ENCODE measurements at regions not wholly inside any gene's neighbourhood (a gene's known extent, or its start where the extent isn't known, plus 50 kb on each side); places are given as distances from the start of the nearest gene placed in this dataset.
A peak's percentile ranks its signal among the peaks of the same experiment; 100 is the strongest.

GRCh38 chr12:94089891-94090290 lies 58.5 kb upstream of the PLXNC1 start:
- H3K4me3 ChIP-seq: no peak overlapping the region
- TF ChIP-seq, protein P1, sequence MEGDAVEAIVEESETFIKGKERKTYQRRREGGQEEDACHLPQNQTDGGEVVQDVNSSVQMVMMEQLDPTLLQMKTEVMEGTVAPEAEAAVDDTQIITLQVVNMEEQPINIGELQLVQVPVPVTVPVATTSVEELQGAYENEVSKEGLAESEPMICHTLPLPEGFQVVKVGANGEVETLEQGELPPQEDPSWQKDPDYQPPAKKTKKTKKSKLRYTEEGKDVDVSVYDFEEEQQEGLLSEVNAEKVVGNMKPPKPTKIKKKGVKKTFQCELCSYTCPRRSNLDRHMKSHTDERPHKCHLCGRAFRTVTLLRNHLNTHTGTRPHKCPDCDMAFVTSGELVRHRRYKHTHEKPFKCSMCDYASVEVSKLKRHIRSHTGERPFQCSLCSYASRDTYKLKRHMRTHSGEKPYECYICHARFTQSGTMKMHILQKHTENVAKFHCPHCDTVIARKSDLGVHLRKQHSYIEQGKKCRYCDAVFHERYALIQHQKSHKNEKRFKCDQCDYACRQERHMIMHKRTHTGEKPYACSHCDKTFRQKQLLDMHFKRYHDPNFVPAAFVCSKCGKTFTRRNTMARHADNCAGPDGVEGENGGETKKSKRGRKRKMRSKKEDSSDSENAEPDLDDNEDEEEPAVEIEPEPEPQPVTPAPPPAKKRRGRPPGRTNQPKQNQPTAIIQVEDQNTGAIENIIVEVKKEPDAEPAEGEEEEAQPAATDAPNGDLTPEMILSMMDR (IDR thresholded peaks at IDR 0.05): no peak
- H3K9me3 ChIP-seq: no peaks in the 10 kb centered on the region
- no peaks in the 10 kb centered on the region for H3K27me3 ChIP-seq
- DNase-seq: no peak
- peaks cover 0 to 3% (median 0%) of the 10 kb centered on the region in 4 donors for H3K4me1 ChIP-seq
- intact Hi-C loops (cut with DNase I; ENCODE audit: low total_unique reads): loop anchor here (5.0 kb wide), 1 partner anchor 328 kb away; no protein-coding TSS in a partner anchor
- H3K36me3 ChIP-seq: no peaks in the 10 kb centered on the region
- H3K27ac ChIP-seq: no peak overlapping the region

DNA sequence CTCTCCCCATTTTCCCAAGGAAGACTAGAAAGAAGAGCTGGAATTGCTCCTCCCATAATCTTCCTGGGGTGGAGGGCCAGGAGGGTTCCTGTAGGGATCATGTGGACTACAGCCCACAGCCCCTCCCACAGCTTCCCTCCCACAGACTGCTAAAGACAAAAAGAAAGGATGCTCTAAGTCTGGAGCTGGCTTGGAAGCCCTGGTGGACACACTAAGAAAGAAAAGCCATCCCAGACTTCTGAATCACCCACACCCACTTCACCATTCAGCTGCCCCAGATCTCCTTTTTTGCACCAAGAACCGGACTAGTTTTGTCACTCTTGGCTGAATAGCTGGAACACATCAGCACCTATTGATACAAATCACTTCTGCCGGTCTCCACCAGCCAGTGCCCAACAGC lies 56.8 kb upstream of the PLXNC1 start:
- Histone ChIP-seq H3K9me3 (no peaks in the 10 kb centered on the region), H3K27me3 (no peaks in the 10 kb centered on the region), H3K27ac (no peak overlapping the region), H3K4me1 (peaks cover 0 to 3% (median 0%) of the 10 kb centered on the region in 4 donors), H3K4me3 (no peak overlapping the region), H3K36me3 (no peaks in the 10 kb centered on the region)
- DNase-seq: no peak
- TF ChIP-seq, protein P1 (IDR thresholded peaks at IDR 0.05): no peak
- intact Hi-C loops (cut with DNase I; ENCODE audit: low total_unique reads): no loop called here

DNA sequence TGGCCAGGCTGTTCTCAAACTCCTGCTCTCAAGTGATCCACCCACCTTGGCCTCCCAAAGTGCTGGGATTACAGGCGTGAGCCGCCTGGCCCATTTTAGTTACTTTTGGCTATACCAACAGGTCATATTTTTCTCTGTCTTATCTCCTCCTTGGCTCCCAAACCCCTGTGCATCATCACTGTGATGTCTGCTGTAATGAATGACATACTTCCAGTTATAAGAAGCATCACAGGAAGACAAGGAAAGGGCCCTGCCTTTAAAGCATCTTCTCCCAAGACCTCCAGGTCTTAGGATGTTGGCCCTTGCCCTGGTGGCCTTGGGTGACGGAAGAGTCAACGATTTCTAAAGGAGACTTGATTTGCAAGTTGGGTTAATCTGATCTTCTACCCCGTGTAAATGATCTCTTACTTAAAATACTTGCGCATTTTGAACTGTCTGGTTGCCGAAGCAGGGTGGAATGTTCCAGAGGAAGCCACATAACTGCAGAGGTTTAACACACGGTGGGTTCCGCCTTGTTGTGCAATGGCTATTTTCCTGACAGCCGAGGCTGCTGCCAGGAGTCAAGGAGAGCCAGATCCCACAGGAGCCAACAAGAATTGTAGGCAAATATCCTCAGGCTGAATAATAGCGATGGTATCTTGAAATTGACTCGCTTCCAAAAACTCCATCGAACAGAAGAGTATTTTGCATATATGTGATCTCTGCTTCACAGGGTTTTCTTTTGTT lies 55.7 kb upstream of the PLXNC1 start:
- H3K4me1 ChIP-seq: peaks cover 0 to 3% (median 0%) of the 10 kb centered on the region in 4 donors
- no peaks in the 10 kb centered on the region for H3K9me3 ChIP-seq
- TF ChIP-seq, protein P1 (IDR thresholded peaks at IDR 0.05): no peak
- no peaks in the 10 kb centered on the region for H3K36me3 ChIP-seq
- H3K27ac ChIP-seq: peak overlapping the region in 1 of 2 donors; percentile 8
- H3K4me3 ChIP-seq: no peak overlapping the region
- H3K27me3 ChIP-seq: no peaks in the 10 kb centered on the region
- DNase-seq: peak; percentile 69 to 79
- intact Hi-C loops (cut with DNase I; ENCODE audit: low total_unique reads): no loop called here

GRCh38 chr12:94094700-94095099 lies 53.7 kb upstream of the PLXNC1 start:
- no peak overlapping the region for H3K4me3 ChIP-seq
- no peak for DNase-seq
- H3K27me3 ChIP-seq: no peaks in the 10 kb centered on the region
- H3K36me3 ChIP-seq: no peaks in the 10 kb centered on the region
- H3K4me1 ChIP-seq: peaks cover 0 to 3% (median 0%) of the 10 kb centered on the region in 4 donors
- no peak overlapping the region for H3K27ac ChIP-seq
- TF ChIP-seq, protein P1 (IDR thresholded peaks at IDR 0.05): no peak
- no peaks in the 10 kb centered on the region for H3K9me3 ChIP-seq
- intact Hi-C loops (cut with DNase I; ENCODE audit: low total_unique reads): no loop called here

GRCh38 chr12:94095618-94096017 lies 52.8 kb upstream of the PLXNC1 start:
- Histone ChIP-seq H3K27me3 (no peaks in the 10 kb centered on the region), H3K4me1 (peaks cover 0 to 3% (median 0%) of the 10 kb centered on the region in 4 donors), H3K9me3 (no peaks in the 10 kb centered on the region), H3K4me3 (no peak overlapping the region), H3K27ac (no peak overlapping the region), H3K36me3 (no peaks in the 10 kb centered on the region)
- TF ChIP-seq, protein P1 (IDR thresholded peaks at IDR 0.05): no peak
- intact Hi-C loops (cut with DNase I; ENCODE audit: low total_unique reads): no loop called here
- no peak for DNase-seq
